IMR-90 (cell line): ENCODE measurements at regions not wholly inside any gene's neighbourhood (a gene's known extent, or its start where the extent isn't known, plus 50 kb on each side); places are given as distances from the start of the nearest gene placed in this dataset.

ENCODE experiments used
- BHLHE40 ChIP-seq: fragments of 150-350 bp; IDR thresholded peaks from 2 replicates; pipeline ENCODE4 v1.6.1; 2016; ENCODE audit warnings: mild to moderate bottlenecking, low read depth, low read length
- CEBPB ChIP-seq: IDR thresholded peaks from 2 replicates; pipeline ENCODE4 v1.6.1; 2012; ENCODE audit warnings: low read depth, low read length, improper control_type of control experiment
- CTCF ChIP-seq: conservative IDR thresholded peaks from 2 replicates; pipeline ENCODE4 v1.5.1; 2012; ENCODE audit warnings: mild to moderate bottlenecking, low read depth, low read length, improper control_type of control experiment
- MAFK ChIP-seq: IDR thresholded peaks from 2 replicates; pipeline ENCODE4 v1.6.1; 2012; ENCODE audit warnings: low read depth, low read length, improper control_type of control experiment
- MXI1 ChIP-seq: IDR thresholded peaks from 2 replicates; pipeline ENCODE4 v1.6.1; 2012; ENCODE audit warnings: low read depth, mild to moderate bottlenecking, low read length, moderate library complexity, borderline replicate concordance
- POLR2A ChIP-seq: IDR thresholded peaks from 2 replicates; pipeline ENCODE4 v1.6.1; 2012; ENCODE audit warnings: mild to moderate bottlenecking, low read depth, low read length
- RAD21 ChIP-seq: IDR thresholded peaks from 2 replicates; pipeline ENCODE4 v1.6.1; 2012; ENCODE audit warnings: low read length, improper control_type of control experiment
- RCOR1 ChIP-seq: IDR thresholded peaks from 2 replicates; pipeline ENCODE4 v1.6.1; 2012; ENCODE audit warnings: mild to moderate bottlenecking, low read length, improper control_type of control experiment; ENCODE audit not compliant: insufficient replicate concordance

GRCh38 chr14:76577837-76578236 lies 183.4 kb upstream of the VASH1 start:
- no peak for TF ChIP-seq RCOR1
- no peak for TF ChIP-seq BHLHE40
- no peak for TF ChIP-seq CTCF
- no peak for TF ChIP-seq POLR2A
- no peak for TF ChIP-seq RAD21
- no peak for TF ChIP-seq MAFK
- TF ChIP-seq CEBPB = no peak
- no peak for TF ChIP-seq MXI1
